HepG2 (cell line): ENCODE measurements at regions not wholly inside any gene's neighbourhood (a gene's known extent, or its start where the extent isn't known, plus 50 kb on each side); places are given as distances from the start of the nearest gene placed in this dataset.

Experiments used
- EHMT2 ChIP-seq: fragments of 200-600 bp; sonication (generic); IDR thresholded peaks from 2 replicates; pipeline ENCODE4 v1.7.0; 2017; ENCODE audit warnings: antibody characterized with exemption, low read depth, low read length, borderline replicate concordance
- POLR2A ChIP-seq, 2 experiments: IDR thresholded peaks; 2 replicates each; pipeline ENCODE4 v1.6.1; 2011; ENCODE audit warnings: low read depth in 2 of 2, low read length in 2 of 2, mild to moderate bottlenecking in 1 of 2, moderate library complexity in 1 of 2; ENCODE audit not compliant: insufficient read depth in 1 of 2

DNA sequence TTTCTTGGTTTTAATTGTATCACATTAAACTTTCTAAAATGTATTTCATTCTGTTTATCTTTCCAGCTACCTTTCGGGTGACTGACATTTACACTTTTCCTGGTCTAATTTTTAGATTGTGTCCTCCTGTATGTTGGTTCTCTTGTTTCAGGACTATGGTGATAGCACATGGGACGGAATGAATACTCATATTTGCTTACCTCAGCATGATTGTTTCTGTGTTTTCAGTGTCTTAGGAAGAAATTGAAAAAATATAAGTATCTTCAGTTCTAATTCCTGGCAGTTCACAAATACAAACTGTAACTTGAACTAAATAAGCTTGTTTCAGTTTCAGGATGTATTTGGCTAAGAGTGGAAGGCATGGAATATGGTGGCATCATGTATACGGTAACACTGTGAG, 80.1 kb upstream of the ROBO1 start:
- no peak for TF ChIP-seq POLR2A (IDR thresholded peaks at IDR 0.05; ENCODE audit: insufficient read depth in 1 of 2, low read depth in 2 of 2, low read length in 2 of 2)
- no peak for TF ChIP-seq EHMT2
